HK-2 (cell line): ENCODE measurements at regions not wholly inside any gene's neighbourhood (a gene's known extent, or its start where the extent isn't known, plus 50 kb on each side); places are given as distances from the start of the nearest gene placed in this dataset.
"Not testable (repeated sequence)": the region's sequence is repeated elsewhere in the genome, so short reads cannot be mapped to it uniquely, and the experiment has no call there.

Experiments
- DNase-seq: peaks from one replicate; pipeline ENCODE4 v3.0.0-alpha.2; 2018; ENCODE audit not compliant: unreplicated experiment

DNA sequence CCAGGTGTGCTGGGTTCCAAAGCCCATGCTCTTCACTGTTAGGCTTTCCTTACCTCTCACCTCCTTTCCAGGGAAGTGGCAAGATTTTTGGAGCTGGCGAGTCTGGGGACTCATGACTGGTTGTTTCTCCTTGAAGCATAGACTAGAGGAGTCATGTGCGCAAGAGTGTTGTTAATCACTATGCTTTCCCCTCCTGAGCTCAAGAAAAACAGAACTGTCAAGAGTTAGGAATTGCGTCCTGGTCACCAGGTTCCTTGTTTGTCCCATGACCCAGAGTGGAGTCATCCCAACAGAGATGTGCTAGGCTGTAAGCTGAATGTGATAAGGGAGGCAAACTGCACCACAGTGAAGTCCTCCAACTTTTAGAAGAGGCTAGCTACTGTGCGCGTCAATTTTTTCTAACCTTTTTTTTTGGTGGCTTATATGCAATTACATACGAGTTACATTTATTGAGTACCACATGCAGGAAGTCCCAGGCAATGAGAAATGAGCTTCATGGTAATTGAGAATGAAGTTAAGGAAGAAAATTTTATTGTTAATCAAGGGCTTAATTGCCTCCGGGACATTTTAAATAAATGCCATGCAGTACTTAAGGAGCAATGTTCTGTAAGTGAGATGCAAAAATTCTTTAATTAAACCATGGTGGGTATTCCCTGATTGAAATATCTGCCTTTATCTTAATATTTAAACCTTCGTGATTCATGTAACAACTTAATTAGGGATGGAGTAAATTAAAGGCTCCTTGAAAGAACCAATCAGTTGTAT lies 233.9 kb downstream of the ZIC5 start:
- no peak for DNase-seq

DNA sequence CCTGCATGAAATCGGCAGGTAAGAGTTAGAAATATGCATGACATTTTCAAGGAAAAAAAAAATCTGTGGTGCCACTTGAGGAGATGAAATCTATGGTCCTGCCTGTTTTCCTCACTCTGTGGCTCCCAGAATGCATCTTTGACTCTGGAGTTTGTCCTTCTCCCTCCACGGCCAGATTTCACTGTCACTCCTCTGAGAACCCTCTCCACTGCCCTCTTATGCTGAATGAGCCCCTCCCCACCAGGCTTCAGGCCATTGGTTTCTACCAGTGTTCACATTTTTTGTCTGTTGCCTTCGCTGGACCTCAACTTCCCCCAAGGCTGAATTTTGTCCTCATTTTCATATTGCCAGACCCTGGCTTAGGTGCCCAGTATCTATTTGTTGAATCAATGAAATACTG lies 235.0 kb downstream of the ZIC5 start:
- no peak for DNase-seq

DNA sequence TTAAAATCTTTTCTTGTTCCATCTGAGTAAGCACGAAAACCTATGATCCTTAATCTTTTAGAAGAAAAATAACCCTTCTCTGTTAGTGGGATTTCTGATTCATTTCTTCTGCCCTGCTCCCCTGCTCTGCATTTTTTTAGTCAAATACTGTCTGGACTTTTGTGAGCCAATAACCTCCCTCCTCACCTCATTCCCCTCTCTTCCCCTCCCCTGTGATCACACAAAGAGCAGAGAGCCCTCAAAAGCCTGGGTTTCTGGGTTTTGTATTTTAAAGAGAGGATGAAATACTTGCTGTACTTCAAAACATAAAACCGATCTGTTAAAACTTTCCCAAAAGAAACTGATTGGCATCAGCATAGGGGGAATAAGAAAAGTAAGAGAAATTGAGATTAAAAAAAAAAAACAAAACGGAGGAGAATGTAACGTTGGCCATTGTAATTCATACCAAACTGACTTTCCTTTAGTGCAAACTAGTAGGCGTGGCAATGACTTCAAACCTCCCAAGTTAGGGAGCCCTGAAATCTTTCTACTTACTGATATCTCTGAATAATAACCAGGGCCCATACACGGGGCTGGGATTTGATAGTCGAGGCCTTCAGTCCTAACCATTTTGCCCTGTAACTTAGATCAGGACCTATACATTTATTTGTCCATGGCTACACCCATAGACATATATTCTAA lies 232.9 kb downstream of the TM9SF2 start:
- DNase-seq: no peak

DNA sequence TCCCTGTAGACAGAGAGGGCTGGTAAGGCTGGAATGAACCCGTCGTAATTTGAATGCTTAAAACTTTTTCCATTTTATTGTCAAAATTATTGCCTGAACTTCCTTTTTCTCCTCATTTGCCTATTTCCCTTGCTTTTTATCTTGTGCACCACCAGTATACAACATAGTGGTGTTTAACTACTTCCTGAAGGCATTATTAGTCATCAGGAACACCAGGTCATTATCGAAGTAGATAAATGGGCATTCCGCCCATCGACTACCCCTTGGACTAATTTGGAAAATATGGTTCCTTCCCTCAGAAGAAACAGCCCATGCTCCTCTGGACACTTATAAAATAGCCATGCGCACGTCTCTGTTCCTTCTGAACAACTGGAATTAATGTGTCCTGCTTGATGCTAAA lies 232.1 kb downstream of the TM9SF2 start:
- DNase-seq: no peak

DNA sequence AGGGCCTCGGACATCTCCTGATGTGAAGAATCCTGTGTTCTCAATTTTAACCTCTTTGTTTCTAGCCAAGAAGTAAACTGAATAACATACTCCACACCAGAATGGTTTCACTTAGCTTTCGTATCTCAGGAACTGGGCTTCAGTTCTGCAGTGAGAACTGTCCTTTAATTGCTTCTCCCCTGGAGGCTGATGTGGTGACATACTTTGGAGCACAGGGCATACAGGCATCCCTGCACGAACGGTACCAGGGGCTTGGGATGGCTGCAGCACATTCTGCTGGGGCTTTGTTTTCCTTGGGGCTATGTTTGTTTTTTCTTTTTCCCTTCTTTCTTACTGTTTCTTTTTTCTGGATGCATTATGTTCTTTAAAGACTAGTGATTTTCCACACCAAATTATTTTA lies 230.5 kb downstream of the TM9SF2 start:
- no peak for DNase-seq

DNA sequence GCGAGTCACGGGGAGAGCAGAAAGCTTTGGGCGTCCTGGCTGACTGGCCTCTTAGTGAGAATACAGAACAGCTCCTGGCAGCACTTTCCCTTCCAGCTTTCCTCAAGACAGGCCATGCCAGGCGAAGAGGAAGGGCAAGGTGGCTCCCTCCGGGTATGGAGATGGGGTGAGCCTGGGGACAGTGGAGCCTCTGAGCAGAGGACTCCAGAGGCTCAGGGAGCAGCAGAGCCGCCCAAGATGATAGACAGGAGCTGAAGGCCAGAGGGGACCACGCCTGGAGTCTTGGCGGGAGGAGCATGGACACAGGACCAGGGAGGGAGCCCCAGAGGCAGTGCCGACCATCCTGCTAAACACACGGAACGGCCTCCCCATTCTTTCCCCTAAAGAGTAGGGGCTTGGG lies 229.1 kb downstream of the TM9SF2 start:
- DNase-seq: no peak

DNA sequence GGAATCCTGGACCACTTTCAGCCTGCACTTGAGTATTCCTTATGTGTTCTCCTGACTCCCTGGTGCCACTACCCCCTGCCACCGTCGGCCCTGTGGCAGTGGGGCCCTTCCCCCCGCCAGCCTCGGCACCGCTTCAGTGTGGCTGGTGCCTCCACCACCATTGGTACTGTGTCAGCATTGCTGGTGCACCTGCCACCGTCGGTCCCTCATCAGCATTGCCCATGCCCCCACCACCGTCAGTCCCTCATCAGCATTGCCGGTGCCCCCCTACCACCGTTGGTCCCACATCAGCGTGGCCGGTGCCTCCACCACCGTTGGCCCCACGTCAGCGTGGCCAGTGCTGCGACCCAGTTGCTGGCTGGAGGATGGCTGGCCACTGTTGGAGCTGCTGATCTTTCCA lies 228.5 kb downstream of the TM9SF2 start:
- no peak for DNase-seq

DNA sequence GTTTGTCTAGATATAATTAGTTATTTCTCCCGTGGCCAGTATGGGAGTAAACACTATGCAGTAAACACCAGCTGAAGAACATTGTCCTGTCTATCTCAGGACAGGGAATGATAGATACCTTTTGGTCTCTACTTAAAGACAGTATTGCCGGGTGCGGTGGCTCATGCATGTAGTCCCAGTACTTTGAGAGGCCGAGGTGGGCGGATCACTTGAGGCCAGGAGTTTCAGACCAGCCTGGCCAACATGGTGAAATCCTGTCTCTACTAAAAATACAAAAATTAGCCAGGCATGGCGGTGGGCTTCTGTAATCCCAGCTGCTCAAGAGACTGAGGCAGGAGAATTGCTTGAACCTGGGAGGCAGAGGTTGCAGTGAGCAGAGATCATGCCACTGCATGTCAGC lies 226.4 kb downstream of the TM9SF2 start:
- not testable (repeated sequence) for DNase-seq

DNA sequence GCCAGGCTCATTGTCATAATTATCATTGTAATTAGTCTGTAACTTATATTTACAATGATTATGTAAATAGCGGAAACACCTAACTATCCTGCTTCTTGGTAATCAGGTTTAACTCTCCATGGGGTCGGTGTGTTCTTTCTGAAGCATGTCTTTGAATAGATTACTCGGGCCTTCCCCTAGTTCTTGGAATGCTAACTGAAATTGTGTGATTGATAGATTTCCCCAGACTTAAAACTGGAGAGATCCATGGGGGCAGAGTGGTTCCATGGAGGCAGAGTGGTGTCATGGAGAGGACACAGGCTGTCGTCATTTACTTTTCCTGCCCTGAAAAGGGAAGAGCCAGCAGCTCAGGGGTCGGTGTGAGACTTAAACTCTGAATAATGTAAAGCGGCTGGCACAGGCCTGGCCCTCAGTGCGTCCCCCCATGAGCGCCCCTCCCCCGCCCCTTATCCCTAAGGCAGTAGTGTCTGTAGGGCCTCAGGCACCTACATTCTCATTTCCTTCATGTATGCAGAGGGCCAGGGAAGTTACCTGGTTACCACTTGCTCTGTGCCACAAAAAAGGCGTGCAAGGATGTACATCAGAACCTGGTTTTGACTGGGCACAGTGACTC lies 225.1 kb downstream of the TM9SF2 start:
- no peak for DNase-seq

DNA sequence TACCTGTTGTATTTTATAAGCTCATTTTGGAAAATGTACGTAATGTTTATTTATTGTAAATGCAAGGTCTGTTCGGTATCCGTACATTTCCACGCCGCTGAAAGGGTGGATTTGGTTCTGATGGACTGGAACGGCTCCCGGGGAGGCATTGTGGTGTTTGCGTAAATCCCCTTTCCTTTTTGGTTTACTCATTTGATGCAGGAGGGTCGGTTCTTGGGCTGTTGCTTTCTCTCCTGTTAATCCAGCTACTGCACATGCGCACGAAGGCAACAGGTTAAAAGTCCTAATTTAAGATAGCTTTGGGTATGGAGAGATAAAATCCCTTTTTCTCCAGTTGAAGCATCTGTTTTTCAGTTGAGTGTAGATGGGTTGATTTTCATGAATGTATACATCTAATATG lies 224.4 kb downstream of the TM9SF2 start:
- DNase-seq: no peak

DNA sequence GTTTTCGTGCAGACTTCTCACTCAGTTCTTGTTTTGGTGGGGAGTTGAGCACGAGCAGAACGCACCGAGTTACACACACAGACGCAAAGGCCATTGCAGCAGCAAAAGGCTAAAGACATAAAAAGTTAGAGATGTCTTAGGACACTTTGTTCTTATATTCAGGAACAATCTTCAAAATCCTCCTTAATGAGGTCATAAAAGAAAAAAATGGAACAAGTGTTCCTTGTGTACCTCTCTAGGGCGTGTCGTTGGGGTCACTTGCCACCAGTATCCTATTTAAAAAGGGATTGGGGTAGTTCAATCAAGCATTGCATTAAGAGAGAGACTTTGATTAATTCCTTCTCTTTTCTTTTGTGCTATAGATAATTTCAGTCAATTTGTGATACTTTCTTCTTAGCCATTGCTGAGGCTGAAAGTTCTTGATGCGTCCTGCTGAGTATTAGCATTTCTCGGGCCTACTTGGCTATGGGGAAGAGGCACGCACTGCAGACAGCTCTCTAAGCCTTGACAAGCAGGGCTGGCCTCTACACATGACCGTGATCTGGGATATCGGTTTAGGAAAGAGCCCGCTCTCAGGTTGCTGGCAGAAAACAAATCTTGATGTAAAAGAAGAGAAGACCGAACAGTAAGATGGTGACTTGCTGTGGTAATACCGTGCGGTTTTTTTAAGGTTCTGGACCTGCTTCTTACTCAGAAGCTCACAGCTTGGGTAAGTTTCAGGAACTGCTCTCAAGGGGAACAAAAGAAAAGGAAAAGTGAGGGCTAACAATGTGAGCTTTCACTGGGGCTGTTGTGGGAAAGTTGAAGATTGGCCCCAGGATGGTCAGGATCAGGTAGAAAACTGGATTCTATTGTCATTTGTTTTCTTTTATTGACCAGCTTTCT lies 223.6 kb downstream of the TM9SF2 start:
- no peak for DNase-seq

DNA sequence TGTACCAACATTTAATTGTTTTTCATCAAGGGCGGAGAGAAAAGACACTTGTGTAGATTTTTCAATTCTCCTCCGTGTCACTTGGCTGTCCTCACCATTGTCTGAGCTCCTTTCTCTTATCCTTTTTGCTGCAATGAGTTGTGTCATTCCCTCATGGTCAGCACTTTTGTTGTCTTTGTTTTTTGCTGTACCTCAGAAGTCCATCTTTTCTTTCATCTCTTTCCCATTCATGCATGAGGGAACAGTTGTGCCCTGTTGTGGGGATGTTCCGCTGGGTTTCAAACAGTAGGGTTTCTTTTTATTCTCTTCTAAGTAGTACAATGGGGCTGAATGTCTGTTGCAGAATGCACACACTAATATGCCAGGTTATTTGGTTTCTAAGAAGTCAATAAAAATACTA lies 222.6 kb downstream of the TM9SF2 start:
- no peak for DNase-seq

DNA sequence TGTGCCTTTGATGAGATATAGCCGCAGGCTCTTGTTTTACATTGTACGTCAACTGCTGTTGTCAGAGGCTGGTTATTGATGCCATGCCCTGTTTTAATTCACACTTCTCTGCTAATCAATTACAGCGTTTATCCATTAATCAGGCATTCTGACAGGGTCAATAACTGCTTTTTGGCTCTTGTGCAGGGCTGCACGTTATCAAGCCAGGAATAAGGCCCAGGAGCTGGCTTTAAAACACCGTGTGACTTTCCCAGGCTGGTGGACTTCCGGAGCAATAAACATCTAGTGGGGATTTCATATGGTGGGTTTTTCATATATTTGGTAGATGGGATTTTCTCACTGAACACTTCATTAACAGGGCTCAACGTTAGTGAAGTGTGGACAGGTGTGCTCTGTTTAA lies 221.7 kb downstream of the TM9SF2 start:
- no peak for DNase-seq

DNA sequence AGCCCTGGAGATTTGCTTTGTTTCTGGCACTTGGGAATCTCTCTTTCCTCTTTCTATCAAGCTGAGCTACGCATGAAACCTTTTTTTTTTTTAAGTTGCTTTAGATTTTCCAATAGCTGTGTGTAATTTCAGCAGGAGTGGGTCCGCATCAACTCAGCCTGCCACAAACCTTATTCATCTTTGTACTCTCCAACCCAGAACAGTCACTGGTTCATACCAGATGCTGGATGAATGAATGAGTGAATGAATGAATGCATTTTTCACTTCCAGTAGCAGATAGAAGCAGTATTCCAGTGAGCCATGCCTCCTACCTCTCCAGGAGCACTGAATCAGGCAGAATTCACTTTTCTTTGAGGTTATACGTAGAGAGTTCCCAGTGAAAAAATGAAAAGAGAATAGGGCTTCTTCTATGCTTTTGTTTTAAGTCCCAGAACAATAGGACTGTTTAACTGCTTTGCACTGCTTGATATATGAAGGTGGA lies 221.1 kb downstream of the TM9SF2 start:
- no peak for DNase-seq

DNA sequence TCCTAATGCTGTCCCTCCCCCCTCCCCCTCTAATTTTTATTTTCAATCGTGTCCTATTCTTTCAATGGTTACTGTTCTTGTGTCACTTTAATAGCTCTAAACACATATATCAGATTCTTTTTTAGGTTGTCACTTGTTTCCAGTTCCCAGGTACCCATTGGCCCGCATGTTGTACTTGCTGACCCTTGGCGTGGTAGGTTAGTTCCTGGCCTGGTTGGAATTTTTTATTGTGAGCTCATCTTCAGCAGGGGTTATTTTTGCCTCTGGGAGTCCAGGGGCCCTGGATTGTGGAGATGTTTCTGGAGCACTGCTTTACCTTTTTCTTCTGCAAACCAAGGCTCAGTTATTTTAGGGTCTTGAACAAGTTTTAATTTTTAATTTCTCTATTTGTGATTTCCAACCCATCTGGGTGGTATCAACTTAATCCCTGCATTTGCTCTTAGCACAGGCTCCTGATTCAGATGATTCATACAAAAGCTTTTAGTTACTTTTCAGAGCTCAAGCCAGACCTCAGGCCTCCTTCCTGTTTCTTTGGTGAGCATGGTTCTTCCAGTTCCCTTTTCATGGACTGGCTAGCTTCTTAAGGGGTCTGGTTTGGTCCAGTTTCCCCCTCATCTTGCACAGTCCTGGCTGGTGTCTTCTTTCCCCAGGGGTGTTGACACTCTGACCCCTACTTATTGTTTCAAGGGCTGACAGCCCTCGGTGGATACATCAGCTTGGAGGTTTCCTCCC lies 220.5 kb downstream of the TM9SF2 start:
- DNase-seq: no peak

DNA sequence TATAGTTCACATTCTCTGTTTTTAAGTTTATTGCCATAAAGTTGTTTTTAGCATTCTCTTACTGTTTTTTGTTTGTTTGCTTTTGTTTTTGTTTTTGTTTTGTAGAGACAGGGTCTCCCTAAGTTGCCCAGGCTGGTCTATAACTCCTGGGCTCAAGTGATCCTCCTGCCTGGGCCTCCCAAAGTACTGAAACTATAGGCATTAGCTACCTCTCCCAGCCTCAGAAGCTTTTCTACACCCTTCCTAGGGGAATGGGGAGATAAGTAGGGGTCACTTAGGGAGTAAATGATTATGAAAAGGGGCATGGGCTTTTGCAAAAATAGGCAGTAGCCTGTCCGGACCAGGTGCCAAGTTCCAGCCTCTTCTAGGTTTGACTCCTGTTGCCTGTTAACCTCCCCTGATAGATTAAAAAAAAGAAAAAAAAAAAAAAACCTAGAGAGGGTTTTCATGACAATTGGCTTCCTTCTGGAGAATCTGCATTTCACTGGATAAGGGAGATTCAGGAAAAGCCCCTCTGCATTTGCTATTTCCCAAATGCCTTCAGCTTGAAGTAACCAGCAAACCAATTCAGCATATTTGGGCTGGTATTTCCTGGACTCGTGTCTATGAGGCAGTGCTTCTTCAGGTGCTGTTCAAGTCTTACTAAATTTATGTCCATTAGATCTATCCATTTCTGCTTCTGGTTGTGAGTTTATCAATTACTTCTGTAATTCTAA lies 216.8 kb downstream of the TM9SF2 start:
- DNase-seq: no peak

DNA sequence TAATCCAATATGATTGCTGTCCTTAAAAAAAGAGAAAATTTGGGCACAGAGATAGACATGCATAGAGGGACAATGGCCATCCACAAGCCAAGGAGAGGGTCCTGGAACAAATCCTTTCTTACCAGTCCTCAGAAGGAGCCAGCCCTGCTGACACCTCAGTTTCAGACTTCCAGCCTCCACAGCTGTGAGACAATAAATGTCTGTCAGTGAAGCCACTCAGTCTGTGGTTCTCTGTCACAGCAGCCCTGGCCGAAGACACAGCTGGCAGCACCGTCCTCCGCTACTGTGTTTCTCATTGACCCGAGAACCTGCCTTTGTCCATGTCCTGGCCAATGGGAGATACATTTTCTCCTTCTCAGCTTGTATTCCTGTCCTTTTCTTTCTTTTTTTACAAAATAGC lies 207.9 kb downstream of the TM9SF2 start:
- DNase-seq: no peak

DNA sequence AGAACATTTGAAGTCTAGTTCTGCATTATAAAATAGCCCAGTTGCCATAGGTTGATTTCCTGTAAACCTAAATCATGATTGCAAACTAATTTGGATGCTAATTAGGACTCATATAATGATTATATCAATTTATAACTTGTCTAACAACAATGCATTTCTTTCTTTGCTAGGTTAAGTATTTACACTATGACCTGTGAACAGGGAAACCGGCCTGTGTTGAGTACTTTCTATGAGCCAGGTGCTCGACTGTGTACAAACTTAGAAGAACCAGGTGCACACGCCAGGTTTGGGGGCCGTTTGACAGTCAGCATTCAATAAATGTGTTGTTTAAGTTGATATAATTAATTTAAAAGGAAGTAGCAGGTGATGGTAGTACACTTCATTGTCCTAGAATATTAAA lies 203.1 kb downstream of the TM9SF2 start:
- no peak for DNase-seq

DNA sequence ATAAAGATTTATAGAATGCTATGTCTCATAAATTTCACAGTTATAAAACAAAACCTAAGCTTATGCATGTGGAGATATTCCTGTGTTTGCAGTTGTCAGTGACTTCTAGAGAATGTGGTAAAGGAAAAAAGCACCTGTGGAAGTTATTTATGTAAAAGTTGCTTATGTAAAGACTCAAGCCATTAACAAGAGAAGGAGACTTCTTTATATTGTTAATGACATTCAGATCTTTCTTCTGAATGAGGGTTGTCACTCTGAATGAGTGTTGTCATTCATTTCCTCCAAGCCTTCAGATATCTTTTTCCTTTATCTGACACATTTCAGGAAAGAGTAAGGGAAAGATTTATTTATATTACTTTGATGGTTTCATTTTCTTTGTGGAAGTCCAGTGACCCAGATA lies 202.6 kb downstream of the TM9SF2 start:
- DNase-seq: no peak

DNA sequence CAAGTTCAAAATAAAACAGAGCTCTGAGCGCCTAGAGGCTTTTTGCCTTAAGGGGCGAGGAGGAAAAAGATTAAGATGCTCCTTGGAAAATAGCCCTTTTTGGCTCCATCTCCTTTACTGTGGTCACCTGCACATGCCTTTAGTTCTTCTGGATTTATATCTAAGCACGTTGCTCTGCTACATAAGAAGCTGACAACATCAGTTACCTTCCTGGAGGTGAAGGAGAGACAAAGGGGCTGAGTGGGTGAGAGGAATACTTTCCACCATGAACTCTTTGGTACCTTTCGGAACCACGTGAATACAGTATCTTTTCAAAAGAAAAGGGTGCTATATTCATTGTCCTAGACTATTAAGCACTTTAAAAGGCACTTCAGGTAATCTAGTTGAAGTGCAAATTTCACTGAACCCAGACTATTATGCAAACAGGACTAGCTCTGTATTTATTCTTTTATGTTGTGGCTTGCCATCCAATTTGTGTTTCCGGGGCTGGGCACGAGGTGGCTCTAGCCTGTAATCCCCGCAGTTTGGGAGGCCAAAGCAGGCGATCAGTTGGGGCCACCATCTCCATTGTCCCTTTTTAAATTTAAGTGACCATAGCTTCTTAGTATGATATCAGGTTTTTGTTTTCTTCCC lies 201.5 kb downstream of the TM9SF2 start:
- DNase-seq: no peak
